SH-SY5Y (cell line): ENCODE measurements at regions not wholly inside any gene's neighbourhood (a gene's known extent, or its start where the extent isn't known, plus 50 kb on each side); places are given as distances from the start of the nearest gene placed in this dataset.

Source experiments
- GATA2 ChIP-seq: IDR thresholded peaks from 2 replicates; pipeline ENCODE4 v1.6.1; 2011; ENCODE audit warnings: mild to moderate bottlenecking, low read depth, low read length
- GATA3 ChIP-seq: IDR thresholded peaks from 2 replicates; pipeline ENCODE4 v1.6.1; 2011; ENCODE audit warnings: low read depth, mild to moderate bottlenecking, low read length, moderate library complexity

GRCh38 chr3:157647820-157648219 is 144.6 kb upstream of the VEPH1 start:
- TF ChIP-seq GATA3 = no peak
- TF ChIP-seq GATA2 = no peak
